HT-29 (cell line): ENCODE measurements at regions not wholly inside any gene's neighbourhood (a gene's known extent, or its start where the extent isn't known, plus 50 kb on each side); places are given as distances from the start of the nearest gene placed in this dataset.

Experiments used
- DNase-seq: peaks from one replicate; pipeline ENCODE4 v3.0.0-alpha.2; 2015; ENCODE audit warnings: low spot score

DNA sequence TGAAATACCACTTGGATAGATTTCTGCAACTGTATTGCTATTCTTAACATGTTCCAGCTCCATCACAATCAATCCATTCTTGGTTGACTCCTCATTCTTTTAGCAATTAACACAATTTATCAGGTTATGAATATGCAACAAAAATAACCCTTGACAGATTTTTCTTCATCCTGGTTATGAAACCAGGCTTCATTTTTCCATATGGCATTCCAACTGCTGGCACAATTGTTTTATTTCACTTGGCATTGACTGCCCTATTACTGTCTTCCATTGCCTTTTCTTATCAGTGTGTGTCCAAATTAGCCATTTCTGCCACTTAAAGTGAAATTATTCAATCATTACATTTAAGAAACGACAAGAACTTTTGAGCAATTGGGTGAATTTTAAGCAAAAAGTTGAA is 388.8 kb upstream of the EPHA5 start:
- no peak for DNase-seq

- no peak for DNase-seq
Observed at GRCh38 chr4:66055999-66056398, 385.7 kb upstream of the EPHA5 start.

DNA sequence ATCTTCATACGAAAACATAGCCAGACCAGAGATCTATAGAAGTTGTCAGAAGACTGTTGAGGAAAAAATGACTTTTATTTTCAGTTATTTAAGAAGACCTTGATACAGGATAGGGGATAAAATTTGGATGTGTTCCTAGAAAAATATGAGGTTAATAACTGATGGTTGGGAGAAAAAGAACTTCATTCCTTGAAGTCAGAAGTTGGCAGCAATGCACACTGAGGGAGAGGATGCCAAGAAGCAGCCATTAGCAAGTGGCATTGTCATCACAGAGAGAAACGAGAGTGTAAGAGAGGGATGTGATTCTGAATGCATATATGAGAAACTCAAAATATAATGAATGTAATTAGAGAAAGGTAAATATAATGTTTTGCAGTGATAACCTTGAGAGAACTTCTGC is 382.1 kb upstream of the EPHA5 start:
- DNase-seq: no peak

- no peak for DNase-seq
Observed at GRCh38 chr4:66048861-66049260, 378.6 kb upstream of the EPHA5 start.

- no peak for DNase-seq
Observed at GRCh38 chr4:66045913-66046312, 375.6 kb upstream of the EPHA5 start.

DNA sequence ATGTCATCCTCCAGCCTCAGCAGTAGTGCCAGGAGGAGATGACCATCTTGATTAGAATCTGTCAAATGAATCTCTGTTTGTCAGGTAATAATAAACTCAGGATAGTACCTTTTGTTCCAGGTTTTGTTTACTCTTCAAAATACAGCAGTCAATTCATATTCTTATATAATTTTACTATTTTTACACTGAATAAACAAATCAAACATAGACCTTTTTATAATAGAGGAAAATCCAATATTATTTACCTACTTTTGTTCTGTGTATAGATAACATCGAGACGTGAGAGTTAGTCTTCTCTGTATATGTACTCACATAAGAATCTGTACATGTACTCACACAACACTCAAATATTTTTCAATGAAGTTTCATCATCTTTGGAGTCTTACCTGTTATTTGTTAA is 365.4 kb upstream of the EPHA5 start:
- no peak for DNase-seq

DNA sequence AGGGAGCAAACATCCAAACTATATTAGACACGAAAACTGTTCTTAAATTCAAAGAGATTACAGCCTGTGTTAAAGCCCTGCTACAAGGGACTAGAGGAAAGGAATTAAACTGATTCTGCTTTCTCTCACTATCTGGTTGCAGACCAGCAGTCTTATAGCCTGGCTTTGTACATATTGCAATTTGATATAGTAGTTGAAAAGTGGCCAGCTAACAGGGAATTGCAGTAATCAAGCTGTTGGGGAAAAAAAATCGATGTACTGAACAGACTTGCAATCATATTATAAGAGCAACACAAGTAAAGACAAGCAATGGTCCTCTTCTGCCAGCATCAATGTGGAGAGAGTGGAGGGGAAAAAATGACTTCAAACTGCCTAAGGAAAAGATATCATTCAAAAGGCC is 364.4 kb upstream of the EPHA5 start:
- no peak for DNase-seq

GRCh38 chr4:66034262-66034661 is 364.0 kb upstream of the EPHA5 start:
- DNase-seq: no peak

DNA sequence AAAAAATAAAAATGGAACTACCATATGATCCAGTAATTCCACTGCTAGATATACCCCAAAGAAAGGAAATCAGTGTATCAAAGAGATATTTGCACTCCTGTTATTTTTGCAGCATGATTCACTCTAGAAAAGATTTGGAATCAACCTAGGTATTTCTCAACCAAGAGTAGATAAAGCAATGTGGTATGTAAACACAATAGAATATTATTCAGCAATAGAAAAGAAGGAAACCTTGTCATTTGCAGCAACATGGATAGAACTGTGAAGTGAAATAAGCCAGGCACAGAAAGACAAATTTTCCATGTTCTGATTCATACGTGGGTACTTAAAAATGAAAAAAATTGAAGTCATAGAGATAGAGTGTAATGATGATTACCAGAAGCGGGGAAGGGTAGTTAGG is 362.3 kb upstream of the EPHA5 start:
- DNase-seq: no peak

DNA sequence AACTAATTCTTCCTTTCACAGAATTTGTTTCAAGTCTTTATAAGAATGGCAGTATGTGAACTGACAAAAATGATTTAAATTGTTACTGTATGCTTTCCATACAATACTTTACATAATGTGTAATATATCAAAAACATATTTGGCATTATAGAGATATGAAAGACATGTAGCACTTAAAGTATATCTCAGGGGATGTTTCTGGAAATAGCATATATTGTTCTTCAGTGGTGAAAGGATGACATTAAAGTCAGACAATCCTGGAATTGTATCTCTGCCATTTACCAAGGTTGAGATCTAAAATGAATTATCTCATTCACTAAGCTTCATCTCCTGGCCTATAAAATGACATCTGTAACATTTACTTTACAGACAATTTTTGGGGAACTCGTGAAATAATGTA is 358.4 kb upstream of the EPHA5 start:
- no peak for DNase-seq

- no peak for DNase-seq
Observed at GRCh38 chr4:66023061-66023460, 352.8 kb upstream of the EPHA5 start.

DNA sequence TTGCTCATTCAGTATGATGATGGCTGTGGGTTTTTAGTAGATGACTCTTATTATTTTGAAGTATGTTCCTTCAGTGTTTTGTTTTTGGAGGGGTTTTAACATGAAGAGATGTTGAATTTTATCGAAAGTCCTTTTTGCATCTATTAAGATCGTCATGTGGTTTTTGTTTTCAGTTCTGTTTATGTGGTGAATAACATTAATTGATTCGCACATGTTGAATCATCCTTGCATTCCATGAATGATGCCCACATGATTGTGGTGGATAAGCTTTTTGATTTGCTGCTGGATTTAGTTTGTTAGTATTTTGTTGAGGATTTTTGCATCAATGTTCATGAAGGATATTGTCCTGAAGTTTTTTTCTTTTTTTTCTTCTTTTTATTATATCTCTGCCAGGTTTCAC is 347.4 kb upstream of the EPHA5 start:
- DNase-seq: no peak

- DNase-seq: no peak
Observed at GRCh38 chr4:66016240-66016639, 346.0 kb upstream of the EPHA5 start.

DNA sequence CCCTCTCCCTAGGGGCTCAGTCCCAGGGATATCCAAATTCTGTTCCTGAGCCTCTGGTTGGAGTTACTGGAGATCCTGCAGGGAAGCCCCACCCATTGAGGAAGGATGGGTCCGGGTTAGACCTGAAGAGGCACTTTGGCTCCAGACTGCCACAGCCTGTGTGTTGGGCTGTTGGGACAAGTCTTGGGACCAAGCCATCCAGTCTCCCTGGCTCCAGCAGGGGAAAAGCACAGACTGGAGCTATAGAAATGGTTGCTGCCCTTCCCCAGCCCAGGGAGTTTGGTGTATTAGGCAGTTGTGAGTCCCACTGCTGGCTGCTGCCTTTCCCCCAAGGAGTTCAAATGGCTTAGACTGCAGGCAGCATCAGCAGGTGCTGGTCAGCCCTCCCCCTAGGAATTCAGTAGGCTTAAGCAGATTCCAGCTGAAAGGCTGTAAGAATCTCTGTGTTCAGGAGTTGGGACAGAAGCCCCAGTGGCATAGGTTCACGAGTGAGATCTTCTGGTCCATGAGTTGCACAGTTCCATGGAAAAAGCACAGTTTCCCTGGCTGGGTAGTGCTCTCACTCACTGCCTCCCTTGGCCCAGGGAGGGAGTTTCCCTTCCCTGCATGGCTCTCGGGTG is 344.0 kb upstream of the EPHA5 start:
- DNase-seq: no peak

- no peak for DNase-seq
Observed at GRCh38 chr4:66000510-66001117, 330.3 kb upstream of the EPHA5 start.

DNA sequence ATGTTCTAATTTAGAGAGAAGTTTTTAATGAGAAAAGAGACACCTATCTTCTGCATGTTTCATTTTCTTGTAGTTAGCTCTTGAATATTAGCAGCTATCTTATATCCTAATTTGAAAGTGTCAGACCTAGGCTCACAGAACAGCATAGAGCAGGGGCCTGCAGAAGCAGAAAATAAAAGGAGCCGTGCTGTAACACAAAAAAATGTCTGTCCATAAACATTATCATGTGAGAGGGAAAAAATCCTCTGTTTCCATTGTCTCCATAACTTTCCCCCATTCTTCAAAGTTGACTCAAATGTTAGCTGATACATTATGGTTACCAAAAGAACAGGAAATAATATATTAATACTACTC is 329.2 kb upstream of the EPHA5 start:
- no peak for DNase-seq

DNA sequence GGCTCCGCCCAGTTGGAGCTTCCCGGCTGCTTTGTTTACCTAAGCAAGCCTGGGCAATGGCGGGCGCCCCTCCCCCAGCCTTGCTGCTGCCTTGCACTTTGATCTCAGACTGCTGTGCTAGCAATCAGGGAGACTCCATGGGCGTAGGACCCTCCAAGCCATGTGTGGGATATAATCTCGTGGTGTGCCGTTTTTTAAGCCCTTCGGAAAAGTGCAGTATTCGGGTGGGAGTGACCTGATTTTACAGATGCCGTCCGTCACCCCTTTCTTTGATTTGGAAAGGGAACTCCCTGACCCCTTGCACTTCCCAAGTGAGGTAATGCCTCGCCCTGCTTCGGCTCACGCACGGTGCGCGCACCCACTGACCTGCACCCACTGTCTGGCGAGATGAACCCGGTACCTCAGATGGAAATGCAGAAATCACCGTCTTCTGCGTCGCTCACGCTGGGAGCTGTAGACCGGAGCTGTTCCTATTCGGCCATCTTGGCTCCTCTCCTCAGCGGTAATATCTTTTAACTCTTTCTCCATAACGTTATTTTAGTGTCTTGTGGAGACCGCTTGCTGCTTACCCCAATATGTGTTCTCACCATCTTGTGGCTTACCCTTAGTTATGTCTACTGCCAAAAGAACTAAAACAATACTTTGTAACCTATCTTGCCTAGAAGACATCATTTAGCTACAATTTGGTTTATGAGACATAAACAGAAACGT is 328.7 kb upstream of the EPHA5 start:
- peak; percentile 27 for DNase-seq

- DNase-seq: no peak
Observed at GRCh38 chr4:65983061-65983460, 312.8 kb upstream of the EPHA5 start.

GRCh38 chr4:65976287-65976686 is 306.0 kb upstream of the EPHA5 start:
- no peak for DNase-seq

DNA sequence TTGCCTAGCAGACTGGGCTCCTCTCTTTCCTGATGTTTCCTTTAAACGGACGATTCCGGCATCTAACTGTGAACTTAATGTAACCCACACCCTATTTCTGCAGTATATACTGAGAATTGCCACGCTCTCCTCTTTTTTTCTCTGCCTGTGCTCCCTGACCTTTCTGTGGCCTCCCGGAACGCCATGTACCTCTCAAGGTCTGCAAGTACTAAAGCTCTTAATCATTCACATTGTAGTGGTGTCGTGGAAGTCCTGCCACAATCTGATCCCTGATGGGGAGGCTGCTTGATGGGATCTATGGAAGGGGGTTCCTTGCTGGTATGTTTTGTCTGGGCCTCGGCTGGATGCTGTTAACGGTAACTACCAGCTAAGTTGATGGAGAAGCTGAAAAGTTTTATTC is 302.9 kb upstream of the EPHA5 start:
- no peak for DNase-seq

- DNase-seq: no peak
Observed at GRCh38 chr4:65971686-65972085, 301.4 kb upstream of the EPHA5 start.

DNA sequence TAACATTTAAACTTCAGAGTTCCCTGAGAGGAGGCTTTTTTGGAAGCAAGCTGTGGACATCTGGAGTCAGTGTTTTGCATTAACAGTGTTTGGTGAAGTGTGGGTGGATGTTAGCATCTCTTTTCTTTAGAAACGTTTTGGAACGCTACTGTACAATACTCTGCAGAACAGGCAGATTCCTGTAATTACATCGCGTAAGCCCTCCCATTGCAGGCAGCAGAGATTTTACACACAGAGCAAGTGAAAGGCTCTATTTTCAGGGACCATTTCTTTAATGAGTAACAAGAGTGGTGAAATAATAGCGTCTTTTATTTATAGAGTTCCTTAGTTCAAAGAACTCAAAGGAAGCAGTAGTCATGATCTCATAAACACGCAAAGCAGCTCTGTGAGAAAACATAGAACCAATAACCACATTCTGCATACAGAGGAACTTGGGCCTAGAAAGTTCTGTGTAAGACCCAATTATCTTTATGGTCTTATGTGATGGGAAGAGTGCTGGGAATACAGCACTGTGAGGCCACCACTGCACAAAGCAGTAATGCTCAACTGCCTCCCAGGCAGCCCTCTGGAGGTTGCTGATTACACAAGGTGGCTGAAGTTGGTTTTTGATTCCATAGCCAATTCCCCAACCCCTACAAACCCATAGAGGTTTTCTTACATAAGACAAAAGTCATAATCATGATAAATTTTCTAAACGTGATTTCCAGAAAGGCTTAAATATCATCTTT is 298.7 kb upstream of the EPHA5 start:
- DNase-seq: peak; percentile 1

- no peak for DNase-seq
Observed at GRCh38 chr4:65960751-65961150, 290.5 kb upstream of the EPHA5 start.
